COR-L47 (cell line): ENCODE measurements at regions not wholly inside any gene's neighbourhood (a gene's known extent, or its start where the extent isn't known, plus 50 kb on each side); places are given as distances from the start of the nearest gene placed in this dataset.

Source experiments
- DNase-seq: peaks from one replicate; lab custom pipeline; 2025; lab: John Stamatoyannopoulos, UW

- no peak for DNase-seq
Measured at GRCh38 chr1:58911841-58912499, 128.1 kb upstream of the JUN start.

DNA sequence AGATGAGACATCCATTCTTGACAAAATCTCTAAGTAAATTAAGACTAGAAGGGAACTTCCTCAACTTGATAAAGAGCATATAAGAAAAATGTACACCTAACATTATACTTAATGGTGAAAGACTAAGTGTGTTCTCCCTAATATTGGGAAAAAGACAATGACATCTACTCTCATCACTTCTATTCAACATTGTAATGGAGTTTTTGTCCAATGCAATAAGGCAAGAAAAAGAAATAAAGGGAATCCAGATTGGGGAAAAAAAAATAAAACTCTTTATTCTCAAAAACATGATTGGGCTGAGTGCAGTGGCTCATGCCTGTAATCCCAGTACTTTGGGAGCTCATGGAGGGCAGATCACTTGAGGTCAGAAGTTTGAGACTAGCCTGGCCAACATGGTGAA, 131.1 kb upstream of the JUN start:
- no peak for DNase-seq

DNA sequence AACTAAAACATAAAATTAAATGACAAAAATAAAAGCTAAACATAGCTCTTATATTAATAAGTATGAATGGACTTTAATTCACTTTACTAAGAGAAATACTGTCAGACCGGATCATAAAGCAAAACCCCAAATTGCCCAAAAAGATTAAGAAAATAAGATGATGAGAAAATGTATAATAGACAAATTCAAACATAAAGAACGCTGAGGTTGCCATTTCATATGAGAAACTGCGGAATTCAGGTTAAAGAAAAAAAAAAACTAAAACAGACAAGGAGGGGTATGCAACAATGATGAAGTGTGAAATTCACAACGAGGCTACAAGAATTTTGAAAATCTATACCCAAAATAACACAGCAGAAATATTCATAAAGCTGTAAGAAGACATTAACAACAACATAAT, 133.6 kb upstream of the JUN start:
- DNase-seq, result no peak

DNA sequence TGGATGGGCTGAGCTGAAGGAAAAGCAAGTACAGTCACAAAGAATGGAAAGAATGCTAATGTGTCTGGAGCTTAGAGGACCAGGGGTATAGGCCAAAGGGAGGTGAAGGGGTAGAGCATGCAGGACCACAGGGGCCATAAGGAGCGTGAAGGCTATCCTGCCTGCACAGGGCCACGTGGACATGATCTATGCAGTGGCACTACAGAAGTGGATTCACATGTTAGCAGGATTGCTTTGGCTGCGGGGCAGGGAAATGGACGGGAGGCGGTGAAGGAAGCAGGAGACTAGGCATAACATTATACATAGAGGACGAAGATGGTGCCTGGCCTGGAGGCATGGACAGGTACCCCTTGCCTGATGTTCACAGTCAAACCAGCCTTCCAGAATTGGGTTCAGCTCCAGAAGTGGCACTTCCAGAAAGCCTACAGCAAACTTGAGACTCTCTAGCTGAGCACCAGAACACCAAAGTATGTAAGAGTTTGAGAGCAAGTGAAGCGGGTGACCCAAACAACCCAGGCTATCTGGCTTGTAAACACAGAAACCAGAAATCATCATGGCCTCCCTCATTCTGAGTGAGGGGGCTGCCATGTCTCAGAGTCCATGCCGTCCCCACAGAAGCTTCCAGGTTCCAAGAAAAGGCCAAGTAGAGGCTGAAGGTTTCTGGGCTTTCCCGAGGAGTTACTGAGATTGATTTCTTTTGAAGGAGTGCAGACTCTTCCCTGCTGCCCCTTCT, 135.5 kb upstream of the JUN start:
- DNase-seq, result no peak

- no peak for DNase-seq
Measured at GRCh38 chr1:58919959-58920321, 136.1 kb upstream of the JUN start.

DNA sequence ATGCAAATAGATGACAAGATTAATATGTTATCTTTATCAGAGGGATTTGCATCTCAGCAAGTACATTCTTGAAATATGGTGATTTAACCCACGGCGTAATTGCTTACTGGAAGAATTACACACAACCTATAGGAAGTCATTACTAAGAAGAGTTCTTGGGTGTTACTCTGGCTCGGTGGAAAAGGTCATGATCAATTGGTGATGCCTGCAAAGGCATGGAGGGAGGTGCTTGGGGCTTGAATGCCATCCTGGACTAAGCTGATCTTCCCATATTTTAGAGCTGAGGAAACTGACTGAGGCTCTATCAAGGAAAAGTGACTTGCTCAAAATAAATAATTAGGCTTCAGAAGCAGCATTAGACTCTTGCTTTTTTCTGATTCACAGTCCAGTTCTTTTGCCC, 137.5 kb upstream of the JUN start:
- no peak for DNase-seq

DNA sequence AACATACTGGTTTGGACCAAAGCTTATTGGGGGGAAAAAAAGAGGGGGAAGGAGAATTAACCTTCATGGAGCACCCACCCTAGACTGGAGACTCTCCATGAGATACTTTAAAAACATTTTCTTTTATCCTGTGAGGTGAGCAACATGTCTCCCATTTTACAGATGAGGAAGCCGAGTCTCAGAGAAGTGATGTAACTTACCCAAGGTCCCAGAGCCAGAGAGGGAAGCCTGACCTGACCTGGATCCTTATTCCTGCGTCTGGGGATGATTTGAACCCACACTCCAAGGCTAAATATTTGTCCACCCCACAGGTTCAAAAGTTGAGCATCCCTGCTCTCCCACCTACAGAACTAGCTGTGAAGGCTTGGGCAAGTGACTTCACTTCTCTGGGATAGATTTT, 137.9 kb upstream of the JUN start:
- DNase-seq, result no peak

DNA sequence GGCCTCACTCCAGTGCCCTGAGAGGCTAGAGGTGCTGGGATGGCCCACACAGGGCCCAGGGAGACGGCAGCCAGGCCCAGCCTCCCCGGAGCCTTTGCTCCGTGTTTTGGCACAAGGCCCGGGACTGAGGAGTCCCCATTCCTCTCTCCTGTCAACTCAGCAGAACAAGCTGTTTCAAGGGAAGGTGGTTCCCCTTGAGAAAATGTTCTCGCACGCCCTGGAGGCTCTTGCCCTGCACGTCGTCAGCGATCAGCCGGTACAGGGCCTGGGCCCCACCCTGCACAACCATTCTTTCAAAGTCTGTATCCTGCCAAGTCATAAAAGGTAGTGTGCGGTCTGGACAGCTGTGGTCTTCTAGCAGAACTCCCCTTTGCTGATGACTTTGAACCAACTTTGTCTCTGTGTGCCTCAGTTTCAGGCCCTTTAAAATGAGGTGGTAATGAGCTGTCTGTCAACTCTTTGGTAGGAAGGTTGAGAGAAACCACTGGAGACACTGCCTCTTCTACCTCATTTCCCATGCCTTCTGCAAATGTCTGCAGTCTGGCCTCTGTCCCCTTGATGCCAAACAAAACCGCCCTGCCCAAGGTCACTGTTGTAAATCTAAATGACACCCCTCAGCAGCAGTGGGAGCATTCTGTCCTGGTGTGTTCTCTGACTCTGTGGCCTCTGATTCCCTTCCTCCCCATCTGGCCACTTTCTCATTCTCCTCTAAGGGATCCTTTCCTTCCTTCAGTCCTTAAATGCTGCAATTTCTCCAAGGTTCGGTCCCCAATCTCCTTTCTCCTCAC, 138.6 kb upstream of the JUN start:
- no peak for DNase-seq

DNA sequence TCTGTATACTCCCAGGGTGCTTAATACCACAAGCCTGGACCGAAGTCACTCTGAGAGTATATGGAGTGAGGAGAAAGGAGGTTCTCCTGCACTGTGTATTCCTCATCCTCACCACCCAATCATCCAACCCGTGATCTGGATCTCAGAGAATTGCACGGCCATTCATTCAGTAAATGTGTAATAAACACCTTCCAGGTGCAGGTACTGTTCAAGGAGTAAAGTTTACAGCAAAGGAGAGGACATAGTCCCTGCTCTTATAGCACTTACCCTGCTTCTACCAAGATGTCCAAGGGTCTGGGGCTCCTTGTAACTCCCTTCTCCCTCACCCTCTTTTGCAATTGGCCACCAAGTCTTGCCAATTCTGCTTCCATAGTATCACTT, 139.2 kb upstream of the JUN start:
- no peak for DNase-seq

DNA sequence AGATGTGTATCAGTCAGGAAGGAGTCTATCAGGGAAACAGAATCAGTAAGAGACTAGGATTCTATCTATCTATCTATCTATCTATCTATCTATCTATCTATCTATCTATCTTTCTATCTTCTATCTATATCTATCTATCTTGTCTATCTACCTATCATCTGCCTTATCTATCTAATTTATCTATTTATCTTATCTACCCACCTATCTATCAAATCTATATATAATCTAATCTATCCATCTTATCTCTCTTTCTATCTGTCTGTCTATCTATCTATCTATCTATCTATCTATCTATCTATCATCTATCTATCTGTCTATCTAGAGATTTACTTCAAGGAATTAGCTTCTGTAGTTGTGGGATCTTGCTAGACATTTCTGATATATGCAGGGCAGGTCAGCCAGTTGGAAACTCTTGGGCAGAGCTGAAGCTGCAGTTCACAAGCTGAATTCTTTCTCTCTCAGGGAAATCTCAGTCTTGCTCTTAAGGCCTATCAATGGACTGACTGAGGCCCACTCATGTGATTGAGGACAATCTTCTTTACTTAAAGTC, 140.2 kb upstream of the JUN start:
- no peak for DNase-seq

GRCh38 chr1:58924821-58925220, 141.0 kb upstream of the JUN start:
- no peak for DNase-seq

GRCh38 chr1:58925247-58925646, 141.4 kb upstream of the JUN start:
- DNase-seq, result no peak

DNA sequence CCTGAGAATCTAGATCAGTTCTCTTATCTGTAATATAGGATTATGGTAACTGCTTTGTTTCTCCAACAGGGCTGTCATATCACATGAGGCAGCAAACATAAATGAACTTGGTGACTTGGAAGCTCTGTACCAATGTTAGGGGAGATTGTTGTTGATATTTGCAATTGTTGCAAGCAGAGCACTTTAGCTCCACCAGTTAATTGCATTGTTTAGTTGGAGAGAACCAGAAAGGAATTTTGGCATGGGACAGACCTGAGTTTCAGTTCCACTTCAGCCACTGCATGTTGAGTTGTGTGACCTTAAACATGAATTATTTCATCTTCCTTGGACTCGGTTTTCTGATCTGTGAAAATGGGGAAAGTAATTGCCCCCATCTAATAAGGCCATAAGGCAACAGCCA, 142.3 kb upstream of the JUN start:
- DNase-seq, result no peak

GRCh38 chr1:58927041-58927721, 143.3 kb upstream of the JUN start:
- no peak for DNase-seq

DNA sequence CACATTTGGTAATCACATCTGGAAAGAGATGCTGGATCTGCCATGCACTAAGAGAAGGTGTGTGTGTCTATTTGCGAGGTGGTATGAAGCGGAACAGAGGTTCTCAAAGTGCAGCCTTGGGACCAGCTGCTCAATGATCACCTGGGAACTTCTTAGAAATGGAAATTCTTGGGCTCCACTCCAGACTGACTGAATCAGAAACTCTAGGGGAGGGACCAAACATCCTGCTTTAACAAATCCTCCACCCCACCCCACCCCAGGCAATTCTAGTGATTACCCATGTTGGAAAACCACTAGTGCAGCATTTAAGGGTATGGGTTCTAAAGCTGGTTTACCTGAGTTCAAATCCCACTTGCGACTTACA, 143.9 kb upstream of the JUN start:
- DNase-seq, result no peak

DNA sequence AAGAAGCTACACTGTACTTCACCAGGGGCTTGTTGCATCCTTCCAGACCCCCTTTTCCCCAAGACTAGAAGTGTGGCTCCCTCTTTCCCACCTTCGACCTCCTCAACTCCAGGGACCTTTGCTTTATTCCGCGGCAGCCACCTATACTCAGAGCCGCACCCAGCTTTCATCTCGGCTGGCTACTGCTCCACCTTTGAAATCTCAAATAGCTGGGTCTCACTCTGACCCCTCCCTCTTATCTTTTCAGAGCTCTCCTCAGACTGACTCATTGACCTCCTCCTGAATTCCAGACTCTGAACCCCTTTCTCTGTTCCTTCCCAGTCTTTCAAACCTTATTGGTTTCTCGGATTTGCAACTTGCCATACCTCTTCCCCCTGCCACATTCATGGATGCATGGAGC, 144.7 kb upstream of the JUN start:
- DNase-seq, result no peak

- no peak for DNase-seq
Measured at GRCh38 chr1:58929671-58930325, 146.0 kb upstream of the JUN start.

DNA sequence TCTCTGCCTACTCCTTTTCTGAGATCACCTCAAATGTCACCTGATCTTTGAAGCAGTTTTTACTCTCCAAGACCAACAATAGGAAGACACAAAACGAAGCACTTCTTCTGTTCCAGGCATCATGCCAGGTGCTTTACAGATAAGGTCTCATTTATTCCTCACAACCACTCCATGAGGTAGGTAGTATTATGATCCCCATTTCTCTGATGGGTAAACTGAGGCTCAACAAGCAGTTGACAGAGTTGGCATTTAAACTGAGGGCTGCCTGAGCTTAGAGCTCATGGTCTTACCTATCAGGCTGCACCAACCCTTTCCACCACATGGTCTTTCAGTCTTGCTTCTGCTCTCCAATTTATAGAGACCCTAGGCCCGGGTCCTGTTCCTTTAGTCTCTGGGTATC, 147.2 kb upstream of the JUN start:
- DNase-seq, result no peak

DNA sequence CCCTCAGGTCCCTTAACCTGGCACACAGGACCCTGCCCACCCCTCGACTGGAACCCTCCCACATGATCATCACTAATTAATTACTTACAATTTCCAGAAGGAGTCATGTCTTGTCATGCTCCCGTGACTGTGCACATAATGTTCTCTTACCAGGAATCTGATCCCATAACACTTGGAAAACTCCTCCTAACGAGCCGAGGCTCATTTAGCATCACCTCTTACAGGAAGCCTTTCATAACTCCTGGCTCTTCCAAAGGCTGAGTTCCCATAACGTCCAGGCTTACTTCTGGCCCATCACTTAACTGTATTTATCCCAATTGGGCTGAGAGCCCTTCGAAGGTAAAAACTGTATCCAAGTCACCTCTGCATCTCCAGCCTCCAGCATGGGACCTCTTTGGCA, 147.9 kb upstream of the JUN start:
- no peak for DNase-seq

- DNase-seq, result no peak
Measured at GRCh38 chr1:58932859-58933598, 149.2 kb upstream of the JUN start.

DNA sequence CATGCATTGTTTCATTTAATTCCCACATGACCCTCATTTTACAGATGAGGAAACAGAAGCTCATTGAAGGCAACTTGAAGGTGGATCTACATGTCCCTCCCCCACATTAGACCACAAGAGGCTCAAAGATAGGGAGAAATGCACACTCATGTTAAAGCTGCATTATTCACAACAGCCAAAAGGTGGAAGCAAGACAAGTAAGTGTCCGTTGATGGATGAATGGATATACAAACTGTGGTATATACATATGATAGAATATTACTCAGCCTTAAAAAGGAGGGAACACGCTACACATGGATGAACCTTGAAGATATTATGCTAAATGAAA, 149.7 kb upstream of the JUN start:
- DNase-seq, result no peak
